ENCODE measurements at regions not wholly inside any gene's neighbourhood (a gene's known extent, or its start where the extent isn't known, plus 50 kb on each side); places are given as distances from the start of the nearest gene placed in this dataset.

DNA sequence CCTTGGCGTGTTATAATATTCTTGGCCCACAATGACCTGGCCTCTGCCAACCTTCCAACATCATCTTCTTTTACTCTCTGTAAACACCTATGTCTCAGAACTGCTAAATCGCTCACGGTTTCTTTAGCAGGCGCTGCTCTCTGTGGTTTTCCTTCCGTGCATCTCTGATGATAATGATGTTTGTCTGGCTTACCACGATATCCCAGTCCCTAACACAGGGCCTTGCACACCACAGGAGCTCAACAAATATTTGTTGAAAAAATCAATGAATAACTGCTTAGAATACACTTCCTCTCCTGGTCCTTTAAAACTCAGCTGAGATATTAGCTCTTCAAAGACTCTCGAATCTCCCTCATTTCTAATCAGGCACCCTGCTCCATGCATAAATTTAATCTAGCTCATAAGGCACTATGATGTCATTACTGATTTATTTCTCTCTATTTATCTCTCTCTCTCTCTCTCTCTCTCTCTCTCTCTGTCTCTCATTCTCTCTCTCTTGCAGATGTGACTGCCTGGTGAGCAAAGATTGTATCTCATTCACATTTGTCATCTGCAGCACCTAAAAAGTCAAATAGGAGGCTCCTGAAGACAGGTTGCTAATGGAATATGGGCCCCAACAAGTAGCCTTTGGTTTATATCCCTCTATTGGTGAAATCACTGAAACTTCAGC, 206.4 kb downstream of the NHLRC3 start:
- no peak for DNase-seq (ENCODE audit: low read depth)

DNA sequence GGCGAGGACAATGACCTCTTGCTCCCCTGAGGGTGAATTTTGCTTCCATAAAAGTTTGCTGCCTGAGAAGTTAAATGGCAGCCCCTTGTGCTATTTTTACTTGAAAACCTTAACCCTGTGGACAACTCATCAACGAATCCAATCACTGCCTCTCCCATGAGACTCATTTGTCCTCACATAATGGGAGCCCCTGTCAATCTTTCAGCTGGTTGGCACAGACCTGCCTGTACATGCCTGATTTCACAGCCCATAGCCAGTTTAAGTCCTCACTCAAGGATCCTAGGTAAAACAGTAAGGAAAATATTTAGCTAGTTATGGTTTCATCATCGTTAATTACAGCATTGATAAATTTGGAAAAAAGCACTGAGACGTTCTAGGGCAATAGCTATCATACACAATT, 207.4 kb downstream of the NHLRC3 start:
- no peak for DNase-seq (ENCODE audit: low read depth)
- H3K4me3 ChIP-seq (replicated peaks; ENCODE audit: low read depth, low read length), result no peak overlapping the region
- TF ChIP-seq, protein P1, sequence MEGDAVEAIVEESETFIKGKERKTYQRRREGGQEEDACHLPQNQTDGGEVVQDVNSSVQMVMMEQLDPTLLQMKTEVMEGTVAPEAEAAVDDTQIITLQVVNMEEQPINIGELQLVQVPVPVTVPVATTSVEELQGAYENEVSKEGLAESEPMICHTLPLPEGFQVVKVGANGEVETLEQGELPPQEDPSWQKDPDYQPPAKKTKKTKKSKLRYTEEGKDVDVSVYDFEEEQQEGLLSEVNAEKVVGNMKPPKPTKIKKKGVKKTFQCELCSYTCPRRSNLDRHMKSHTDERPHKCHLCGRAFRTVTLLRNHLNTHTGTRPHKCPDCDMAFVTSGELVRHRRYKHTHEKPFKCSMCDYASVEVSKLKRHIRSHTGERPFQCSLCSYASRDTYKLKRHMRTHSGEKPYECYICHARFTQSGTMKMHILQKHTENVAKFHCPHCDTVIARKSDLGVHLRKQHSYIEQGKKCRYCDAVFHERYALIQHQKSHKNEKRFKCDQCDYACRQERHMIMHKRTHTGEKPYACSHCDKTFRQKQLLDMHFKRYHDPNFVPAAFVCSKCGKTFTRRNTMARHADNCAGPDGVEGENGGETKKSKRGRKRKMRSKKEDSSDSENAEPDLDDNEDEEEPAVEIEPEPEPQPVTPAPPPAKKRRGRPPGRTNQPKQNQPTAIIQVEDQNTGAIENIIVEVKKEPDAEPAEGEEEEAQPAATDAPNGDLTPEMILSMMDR (IDR thresholded peaks at IDR 0.05; ENCODE audit: low read length, missing control alignments), result no peak

More for the DNA sequence above, 206.4 kb downstream of the NHLRC3 start:
- H3K4me3 ChIP-seq (replicated peaks; ENCODE audit: low read depth, low read length), result no peak overlapping the region
- TF ChIP-seq, protein P1 (IDR thresholded peaks at IDR 0.05; ENCODE audit: low read length, missing control alignments), result no peak

DNA sequence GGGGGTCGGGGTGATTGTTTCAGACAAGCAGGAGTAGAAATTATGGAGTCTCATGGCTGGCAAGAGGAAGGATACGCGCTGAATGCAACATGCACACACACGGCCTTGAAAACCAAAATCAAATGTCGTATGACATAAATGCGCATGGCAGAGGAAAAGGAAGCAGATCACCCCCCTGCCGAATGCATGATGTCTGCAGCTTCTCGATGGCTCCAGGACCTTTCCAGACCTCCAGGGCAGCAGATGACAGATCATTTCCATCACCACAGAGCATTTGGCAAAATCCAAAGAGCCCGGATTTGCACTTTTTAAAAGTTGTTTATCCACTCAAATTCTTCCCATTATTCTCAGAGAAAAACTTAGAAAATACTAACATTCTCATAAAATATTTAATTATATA, 211.7 kb downstream of the NHLRC3 start:
- H3K4me3 ChIP-seq (replicated peaks; ENCODE audit: low read depth, low read length), result no peak overlapping the region
- TF ChIP-seq, protein P1 (IDR thresholded peaks at IDR 0.05; ENCODE audit: low read length, missing control alignments), result no peak
- DNase-seq (ENCODE audit: low read depth), result no peak

DNA sequence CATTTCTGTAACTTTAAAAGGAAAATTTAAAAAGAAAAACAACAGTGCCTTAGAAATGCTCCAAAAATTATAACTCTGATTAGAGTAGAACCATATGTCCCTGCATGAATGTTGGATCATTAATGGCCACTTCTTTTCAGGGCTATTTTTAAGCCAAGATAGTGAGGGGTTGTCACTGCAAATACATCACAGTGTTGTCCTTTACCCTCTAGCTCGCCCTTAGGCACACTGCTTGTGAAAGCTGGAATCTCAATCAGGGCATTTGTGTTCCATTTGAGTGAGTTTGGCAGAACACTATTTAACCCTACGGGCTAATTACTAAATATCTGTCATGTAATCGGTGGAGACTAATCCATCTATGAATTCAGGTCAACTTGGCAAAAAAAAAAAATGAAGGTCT, 212.2 kb downstream of the NHLRC3 start:
- DNase-seq (ENCODE audit: low read depth), result no peak
- TF ChIP-seq, protein P1 (IDR thresholded peaks at IDR 0.05; ENCODE audit: low read length, missing control alignments), result no peak
- no peak overlapping the region for H3K4me3 ChIP-seq (replicated peaks; ENCODE audit: low read depth, low read length)

DNA sequence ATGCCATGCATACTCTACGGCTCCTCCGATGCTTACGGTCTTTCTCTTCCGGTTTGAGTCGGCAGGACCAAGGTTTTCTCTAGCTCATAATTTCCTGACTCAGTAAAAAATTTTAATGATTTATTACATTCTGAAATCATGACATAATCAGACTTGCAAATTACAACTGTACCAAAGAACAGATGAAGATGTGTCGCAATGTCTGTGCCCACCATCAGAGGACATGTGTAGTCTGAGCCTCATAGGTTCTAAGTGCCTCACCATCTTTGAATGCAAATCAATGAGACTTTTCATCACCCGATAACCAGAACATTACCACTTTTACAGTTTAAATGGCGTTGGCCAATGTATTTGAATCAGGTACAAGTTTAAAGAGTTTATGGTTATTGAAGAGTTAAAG, 213.1 kb downstream of the NHLRC3 start:
- TF ChIP-seq, protein P1 (IDR thresholded peaks at IDR 0.05; ENCODE audit: low read length, missing control alignments), result no peak
- no peak for DNase-seq (ENCODE audit: low read depth)
- H3K4me3 ChIP-seq (replicated peaks; ENCODE audit: low read depth, low read length), result no peak overlapping the region

DNA sequence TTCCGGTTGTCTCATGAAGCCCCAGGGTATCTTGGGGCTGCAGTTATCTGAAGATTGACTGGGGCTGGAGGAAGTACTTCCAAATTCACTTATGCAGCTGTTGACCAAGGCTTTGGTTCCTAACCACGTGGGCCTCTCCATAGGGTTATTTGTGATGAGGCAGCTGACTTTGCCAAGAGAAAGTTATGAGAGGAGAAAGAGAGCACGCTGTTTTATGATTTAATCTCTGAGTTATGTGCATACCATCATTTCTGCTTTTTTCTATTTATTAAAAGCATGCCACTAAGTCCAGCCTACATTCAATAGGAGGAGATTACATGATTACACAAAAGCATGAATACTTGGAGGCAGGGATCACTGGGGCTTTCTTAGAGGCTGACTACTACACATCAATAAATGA, 215.5 kb downstream of the NHLRC3 start:
- no peak overlapping the region for H3K4me3 ChIP-seq (replicated peaks; ENCODE audit: low read depth, low read length)
- peak; percentile 24 for DNase-seq (ENCODE audit: low read depth)
- TF ChIP-seq, protein P1 (IDR thresholded peaks at IDR 0.05; ENCODE audit: low read length, missing control alignments), result no peak

DNA sequence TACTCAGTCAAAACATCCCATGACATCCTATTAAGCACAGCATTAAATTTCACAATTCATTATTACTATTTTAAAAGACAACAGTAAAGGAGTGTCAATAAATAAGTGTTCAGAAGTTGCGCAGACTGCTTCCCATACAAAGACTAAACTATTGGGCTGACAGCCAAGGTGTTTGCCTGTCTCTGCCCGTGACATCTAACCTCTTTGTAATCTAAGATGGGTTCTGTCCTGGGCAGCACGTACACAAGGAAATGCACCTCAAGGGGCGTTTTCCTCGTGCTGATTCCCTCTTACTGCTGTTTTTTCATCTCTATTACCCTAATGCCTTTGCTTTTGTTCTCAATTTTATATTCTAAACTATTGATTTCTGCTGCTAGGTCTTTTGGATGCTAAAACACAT, 216.3 kb downstream of the NHLRC3 start:
- no peak for DNase-seq (ENCODE audit: low read depth)
- no peak overlapping the region for H3K4me3 ChIP-seq (replicated peaks; ENCODE audit: low read depth, low read length)
- TF ChIP-seq, protein P1 (IDR thresholded peaks at IDR 0.05; ENCODE audit: low read length, missing control alignments), result no peak
